ENCODE measurements at regions not wholly inside any gene's neighbourhood (a gene's known extent, or its start where the extent isn't known, plus 50 kb on each side); places are given as distances from the start of the nearest gene placed in this dataset.

GRCh38 chr7:16023503-16023902 lies 337.0 kb upstream of the MEOX2 start:
- no peaks in the 10 kb centered on the region for H3K4me1 ChIP-seq
- no peak overlapping the region for H3K4me3 ChIP-seq (ENCODE audit: low read depth, low read length)
- no peak for TF ChIP-seq CTCF (IDR thresholded peaks at IDR 0.05; ENCODE audit: low read depth, low read length)
- H3K36me3 ChIP-seq: no peaks in the 10 kb centered on the region
- H3K9me3 ChIP-seq: no peaks in the 10 kb centered on the region
- H3K27me3 ChIP-seq: peaks cover 19% of the 10 kb centered on the region
- DNase-seq: no peak

- H3K4me1 ChIP-seq: no peaks in the 10 kb centered on the region
- no peak overlapping the region for H3K4me3 ChIP-seq (ENCODE audit: low read depth, low read length)
- no peaks in the 10 kb centered on the region for H3K36me3 ChIP-seq
- no peaks in the 10 kb centered on the region for H3K9me3 ChIP-seq
- no peak for TF ChIP-seq CTCF (IDR thresholded peaks at IDR 0.05; ENCODE audit: low read depth, low read length)
- DNase-seq: no peak
- H3K27me3 ChIP-seq: peaks cover 19% of the 10 kb centered on the region
These were observed 336.6 kb upstream of the MEOX2 start for GRCh38 chr7:16023046-16023445.

- no peak for TF ChIP-seq CTCF (IDR thresholded peaks at IDR 0.05; ENCODE audit: low read depth, low read length)
- H3K27me3 ChIP-seq: peaks cover 19% of the 10 kb centered on the region
- H3K9me3 ChIP-seq: no peaks in the 10 kb centered on the region
- H3K4me1 ChIP-seq: no peaks in the 10 kb centered on the region
- no peaks in the 10 kb centered on the region for H3K36me3 ChIP-seq
- DNase-seq: no peak
- no peak overlapping the region for H3K4me3 ChIP-seq (ENCODE audit: low read depth, low read length)
These were observed 335.4 kb upstream of the MEOX2 start for GRCh38 chr7:16021851-16022250.

GRCh38 chr7:16015981-16016380 lies 329.5 kb upstream of the MEOX2 start:
- H3K36me3 ChIP-seq: no peaks in the 10 kb centered on the region
- H3K4me1 ChIP-seq: no peaks in the 10 kb centered on the region
- no peak for TF ChIP-seq CTCF (IDR thresholded peaks at IDR 0.05; ENCODE audit: low read depth, low read length)
- no peaks in the 10 kb centered on the region; the same call in none of the 2 replicates for H3K27me3 ChIP-seq
- no peak for DNase-seq
- no peaks in the 10 kb centered on the region for H3K9me3 ChIP-seq
- no peak overlapping the region for H3K4me3 ChIP-seq (ENCODE audit: low read depth, low read length)

GRCh38 chr7:16014031-16014430 lies 327.5 kb upstream of the MEOX2 start:
- DNase-seq: no peak
- no peaks in the 10 kb centered on the region; the same call in 1 of the 2 replicates for H3K27me3 ChIP-seq
- TF ChIP-seq CTCF (IDR thresholded peaks at IDR 0.05; ENCODE audit: low read depth, low read length): no peak
- no peaks in the 10 kb centered on the region for H3K4me1 ChIP-seq
- H3K4me3 ChIP-seq (ENCODE audit: low read depth, low read length): no peak overlapping the region
- no peaks in the 10 kb centered on the region for H3K9me3 ChIP-seq
- H3K36me3 ChIP-seq: no peaks in the 10 kb centered on the region

- H3K4me3 ChIP-seq (ENCODE audit: low read depth, low read length): no peak overlapping the region
- no peak for DNase-seq
- no peaks in the 10 kb centered on the region; the same call in 1 of the 2 replicates for H3K27me3 ChIP-seq
- no peaks in the 10 kb centered on the region for H3K9me3 ChIP-seq
- H3K4me1 ChIP-seq: no peaks in the 10 kb centered on the region
- no peaks in the 10 kb centered on the region for H3K36me3 ChIP-seq
- TF ChIP-seq CTCF (IDR thresholded peaks at IDR 0.05; ENCODE audit: low read depth, low read length): no peak
These were observed 321.4 kb upstream of the MEOX2 start for GRCh38 chr7:16007911-16008310.

Measured in BE2C (cell line).